Fibroblast of upper back skin (primary cell): ENCODE measurements at regions not wholly inside any gene's neighbourhood (a gene's known extent, or its start where the extent isn't known, plus 50 kb on each side); places are given as distances from the start of the nearest gene placed in this dataset.
"Not testable (repeated sequence)": the region's sequence is repeated elsewhere in the genome, so short reads cannot be mapped to it uniquely, and the experiment has no call there.

ENCODE experiments used
- DNase-seq: peaks from one replicate; pipeline ENCODE4 v3.0.0-alpha.2; 2013

DNA sequence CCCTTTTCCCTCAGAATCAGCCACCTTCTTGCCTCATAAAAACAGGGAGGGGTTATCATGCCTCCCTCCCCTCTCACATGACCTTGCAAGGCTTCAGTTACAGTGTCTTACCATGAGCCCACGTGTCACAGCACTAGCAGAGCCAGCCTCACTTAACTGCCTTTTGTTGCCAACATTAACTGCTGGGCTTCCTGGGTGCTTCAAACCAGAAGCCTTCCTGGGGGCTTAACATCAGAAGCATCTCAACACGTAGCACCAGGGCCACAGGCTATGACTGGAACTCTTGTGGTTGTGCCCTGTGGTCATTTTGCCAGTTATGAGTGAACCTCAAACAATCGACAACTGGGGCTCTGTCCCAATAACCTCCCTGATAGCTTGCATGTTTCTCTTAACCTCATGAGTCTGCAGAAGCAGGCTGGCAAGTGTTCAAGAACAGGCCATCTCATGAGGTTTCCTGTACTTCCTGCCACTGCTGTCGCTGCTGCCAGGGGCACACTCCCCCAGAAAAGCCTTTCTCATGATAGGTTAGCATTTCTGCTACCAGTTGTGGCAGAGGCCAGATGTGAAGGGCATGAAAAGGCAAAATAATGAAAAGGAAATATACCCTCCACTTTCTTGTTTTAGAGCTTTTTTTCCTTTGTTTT lies 132.2 kb downstream of the GLUL start:
- DNase-seq: peak; percentile 65

- DNase-seq: no peak
Measured at GRCh38 chr1:182257369-182258063, 134.1 kb downstream of the GLUL start.

- no peak for DNase-seq
Measured at GRCh38 chr1:182256931-182257330, 134.7 kb downstream of the GLUL start.

DNA sequence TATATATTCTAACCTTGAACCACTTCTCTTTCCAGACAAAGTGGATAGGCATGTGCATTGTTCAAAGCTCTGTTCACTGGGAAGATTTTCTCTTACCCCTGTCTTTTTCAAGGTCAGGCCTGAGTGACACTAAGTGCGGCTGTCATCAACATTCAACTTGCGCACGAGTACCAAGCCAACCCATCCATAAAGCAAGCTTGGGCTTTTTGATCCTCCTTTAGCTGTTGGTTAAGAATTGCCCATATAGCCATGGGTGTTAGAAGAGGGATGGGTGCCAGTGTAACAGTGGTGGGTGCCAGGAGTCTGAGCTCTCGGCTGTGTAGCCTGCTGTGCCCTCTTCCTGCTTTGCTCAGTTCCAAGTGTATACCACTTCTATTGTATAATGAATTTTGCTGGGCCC lies 136.1 kb downstream of the GLUL start:
- no peak for DNase-seq

GRCh38 chr1:182253319-182253860 lies 138.2 kb downstream of the GLUL start:
- no peak for DNase-seq

- no peak for DNase-seq
Measured at GRCh38 chr1:182251561-182251960, 140.0 kb downstream of the GLUL start.

DNA sequence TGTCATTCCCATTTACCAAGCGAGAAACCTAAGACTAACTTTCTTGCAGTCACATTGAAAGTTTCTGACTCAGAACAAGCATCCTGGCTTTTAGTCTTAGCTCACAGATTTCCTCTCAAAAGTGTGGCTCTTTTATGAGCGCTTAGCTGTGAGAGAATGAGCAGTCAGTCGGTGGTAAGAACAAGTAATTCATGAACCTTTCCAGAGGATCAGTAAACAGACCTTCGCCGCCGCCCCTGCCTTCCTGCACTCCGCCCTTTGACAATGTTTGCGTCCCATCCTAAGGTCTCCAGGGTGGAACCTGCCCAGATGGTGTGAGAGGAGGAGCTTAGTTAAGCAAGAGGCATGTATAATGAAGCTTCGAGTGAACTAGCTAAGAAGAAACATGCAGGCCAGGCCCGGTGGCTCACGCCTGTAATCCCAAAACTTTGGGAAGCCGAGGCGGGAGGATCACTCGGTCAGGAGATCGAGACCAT lies 142.4 kb downstream of the GLUL start:
- no peak for DNase-seq

DNA sequence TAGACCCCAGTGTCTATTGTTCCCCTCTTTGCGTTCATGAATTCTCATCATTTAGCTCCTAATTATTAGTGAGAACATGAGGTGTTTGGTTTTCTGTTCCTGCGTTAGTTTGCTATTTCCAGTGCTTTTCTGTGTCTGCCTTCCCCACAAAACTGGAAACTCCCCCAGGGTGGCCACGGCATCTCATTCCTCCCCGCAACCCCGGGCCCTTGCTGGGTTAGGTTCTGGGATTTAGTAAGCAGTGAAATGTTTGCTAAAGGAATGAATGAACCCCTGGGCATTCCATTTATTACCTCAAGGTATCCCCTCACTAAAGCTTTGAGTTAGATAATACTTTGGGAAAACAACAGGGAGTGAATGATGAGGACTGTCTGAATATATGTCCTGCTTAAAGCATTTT lies 142.9 kb downstream of the GLUL start:
- DNase-seq: no peak

DNA sequence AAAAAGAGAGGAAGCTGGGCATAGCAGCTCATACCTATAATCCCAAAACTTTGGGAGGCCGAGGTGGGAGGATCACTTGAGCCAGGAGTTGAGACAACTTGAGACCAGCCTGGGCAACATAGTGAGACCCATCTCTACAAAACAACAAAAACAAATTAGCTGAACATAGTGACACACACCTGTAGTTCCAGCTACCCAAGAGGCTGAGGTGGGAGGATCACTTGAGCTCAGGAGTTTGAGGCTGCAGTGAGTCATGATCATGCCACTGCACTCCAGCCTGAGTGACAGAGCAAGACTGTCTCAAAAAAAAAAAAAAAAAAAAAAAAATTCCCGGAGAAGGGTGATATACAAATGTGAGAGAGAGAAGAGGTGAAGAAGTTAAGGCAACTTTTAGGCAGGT lies 143.8 kb downstream of the GLUL start:
- DNase-seq: not testable (repeated sequence)

DNA sequence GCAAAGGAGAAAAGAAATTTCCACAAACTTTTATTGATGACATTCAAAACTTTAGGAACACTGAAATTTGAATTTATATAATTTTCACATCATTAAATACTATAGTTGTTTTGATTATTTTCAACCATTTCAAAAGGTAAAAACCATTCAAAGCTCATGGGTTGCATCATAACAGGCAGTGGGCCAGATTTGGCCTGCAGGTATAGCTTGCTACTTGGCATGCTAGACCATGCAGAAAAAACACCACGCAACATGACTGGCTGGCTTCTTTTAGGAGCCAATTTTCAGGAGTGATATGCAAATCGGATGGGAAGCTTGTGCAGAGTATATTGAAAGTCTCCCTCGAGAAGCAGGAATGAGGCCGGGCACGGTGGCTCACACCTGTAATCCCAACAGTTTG lies 144.8 kb downstream of the GLUL start:
- DNase-seq: no peak

GRCh38 chr1:182245040-182245439 lies 146.6 kb downstream of the GLUL start:
- DNase-seq: no peak

GRCh38 chr1:182244451-182244850 lies 147.1 kb downstream of the GLUL start:
- no peak for DNase-seq

DNA sequence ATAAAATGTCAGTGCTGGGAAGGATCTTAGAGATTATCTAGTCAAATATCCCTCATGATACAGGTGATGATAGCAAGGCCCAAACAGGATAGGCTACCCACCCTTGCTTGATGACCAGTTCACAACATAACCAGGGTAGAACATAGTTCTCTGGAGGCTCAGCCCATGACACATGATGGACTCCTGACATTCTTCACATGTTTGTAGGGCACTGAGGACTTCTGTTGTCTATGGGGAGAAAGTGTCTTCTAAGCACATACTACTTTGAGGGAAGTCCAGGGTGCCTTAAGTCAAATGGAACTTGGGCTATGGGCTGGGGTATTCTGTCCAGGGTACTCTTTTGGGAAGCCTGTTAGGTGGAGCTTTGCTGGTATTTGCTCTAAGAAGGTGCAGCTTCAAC lies 148.9 kb downstream of the GLUL start:
- DNase-seq: no peak

- no peak for DNase-seq
Measured at GRCh38 chr1:182240085-182240484, 151.5 kb downstream of the GLUL start.

DNA sequence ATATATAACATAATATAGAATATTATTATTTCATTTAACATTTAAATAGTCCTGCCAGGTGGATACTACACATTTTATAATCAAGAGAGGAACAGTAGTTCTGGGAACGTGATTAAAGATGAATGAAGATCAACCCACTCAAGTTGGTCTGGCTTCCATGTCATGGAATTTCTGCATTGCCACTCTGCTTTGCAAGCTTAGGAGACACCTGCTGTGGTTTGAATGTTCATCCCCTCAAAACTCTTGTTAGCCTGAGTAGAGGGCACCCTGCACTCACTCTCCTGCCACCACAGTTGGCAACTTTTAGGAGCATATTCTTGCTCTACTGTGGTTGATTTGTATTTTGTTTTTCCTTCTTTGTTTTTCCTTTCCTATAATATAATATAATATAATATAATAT lies 153.2 kb downstream of the GLUL start:
- DNase-seq: no peak

GRCh38 chr1:182237329-182237728 lies 154.3 kb downstream of the GLUL start:
- no peak for DNase-seq

GRCh38 chr1:182236651-182237077 lies 154.9 kb downstream of the GLUL start:
- no peak for DNase-seq

GRCh38 chr1:182235952-182236650 lies 155.5 kb downstream of the GLUL start:
- peak; percentile 18 for DNase-seq

DNA sequence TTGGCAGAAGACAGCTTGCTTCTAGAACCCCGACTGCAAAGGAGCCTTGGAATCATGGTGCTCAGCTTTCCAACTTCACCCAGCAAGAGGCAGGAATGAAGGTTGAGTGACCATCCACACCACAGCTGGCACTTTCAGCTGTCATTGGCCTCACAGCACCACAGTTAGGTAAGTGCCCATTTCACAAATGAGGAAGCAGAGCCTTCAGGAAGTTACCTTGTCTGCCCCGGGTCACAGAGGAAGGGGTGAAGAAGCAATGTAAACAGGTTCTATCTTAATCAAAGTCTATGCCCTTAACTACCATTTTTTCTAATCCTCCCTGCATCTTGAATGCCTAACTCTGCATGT lies 156.0 kb downstream of the GLUL start:
- DNase-seq: no peak

- peak; percentile 24 for DNase-seq
Measured at GRCh38 chr1:182229921-182230491, 161.6 kb downstream of the GLUL start.

DNA sequence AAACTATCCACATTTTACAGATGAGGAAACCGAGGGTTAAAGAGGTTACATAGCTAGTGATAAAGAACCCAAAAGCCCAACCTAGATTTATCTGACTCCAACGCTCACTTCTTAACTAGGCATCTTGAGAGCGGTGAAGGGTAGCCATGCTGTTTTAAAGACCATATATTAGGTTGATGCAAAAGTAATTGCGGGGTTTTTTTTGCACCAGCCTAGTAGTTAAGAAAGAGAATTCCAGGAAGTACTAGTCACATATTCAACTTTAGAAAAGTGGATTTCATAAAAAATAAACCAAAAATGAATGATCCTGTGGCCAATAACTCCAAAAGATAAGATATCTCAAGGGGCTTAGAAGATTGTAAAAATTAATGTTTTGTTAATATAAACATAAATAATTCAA lies 162.1 kb downstream of the GLUL start:
- no peak for DNase-seq

DNA sequence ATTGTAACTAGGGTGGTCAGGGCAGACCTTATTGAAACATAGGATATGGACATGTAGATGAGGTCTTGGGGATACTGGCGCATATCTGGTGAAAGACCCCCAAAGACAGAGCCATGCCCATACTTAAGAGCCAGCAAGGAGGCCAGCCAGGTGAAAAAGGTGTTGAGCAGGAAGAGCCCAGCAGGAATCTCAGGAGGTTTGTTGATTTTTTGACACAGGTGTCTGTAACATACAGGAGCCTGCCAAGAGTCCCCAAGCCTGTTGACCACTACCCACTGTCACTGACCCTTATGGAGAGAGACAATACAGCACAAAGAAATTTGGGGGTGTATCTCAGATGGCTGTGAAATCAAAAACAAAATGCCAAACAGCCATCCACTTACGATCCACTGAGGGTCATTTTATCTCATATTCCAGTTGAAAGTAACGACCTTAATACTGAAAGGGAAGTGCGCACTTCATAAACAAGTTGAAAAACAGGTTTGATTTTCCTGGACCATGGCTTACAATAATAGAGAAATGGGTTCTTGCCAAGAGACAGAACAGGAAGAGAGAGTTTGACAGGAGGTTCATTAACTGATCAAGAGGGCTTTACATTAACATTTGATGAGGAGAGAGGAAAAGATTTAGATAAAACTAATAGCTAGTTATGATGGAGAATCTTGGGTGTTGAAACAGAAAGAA lies 163.6 kb downstream of the GLUL start:
- no peak for DNase-seq

- no peak for DNase-seq
Measured at GRCh38 chr1:182226618-182227017, 165.0 kb downstream of the GLUL start.
